ENCODE measurements at regions not wholly inside any gene's neighbourhood (a gene's known extent, or its start where the extent isn't known, plus 50 kb on each side); places are given as distances from the start of the nearest gene placed in this dataset.

DNA sequence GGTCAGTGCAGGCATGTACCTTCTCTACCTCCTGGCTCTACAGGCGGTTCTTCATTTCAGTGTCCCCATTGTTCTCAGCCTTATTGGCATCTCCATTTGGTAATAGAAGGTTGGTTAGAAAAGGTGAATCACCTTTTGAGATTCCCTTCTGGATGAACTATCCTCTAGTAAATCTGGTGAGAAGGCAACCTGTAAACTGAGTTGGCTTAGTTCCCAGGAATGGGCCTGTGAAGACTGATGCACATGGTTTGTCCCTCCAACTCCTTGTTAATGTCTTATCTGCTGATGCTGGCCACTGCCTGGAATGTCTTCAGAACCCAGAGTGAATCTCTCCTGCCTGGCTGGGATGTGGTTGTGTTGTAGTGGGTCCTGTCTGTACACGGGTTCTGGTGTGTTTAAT lies 143.4 kb upstream of the WDR1 start:
- 77 to 92% methylated on average over 2 of the region's 2 CpGs for WGBS, 2 donors
- no peaks in the 10 kb centered on the region for H3K4me1 ChIP-seq
- no peak overlapping the region for H3K4me3 ChIP-seq
- intact Hi-C loops (cut with DNase I): no loop called here
- H3K27me3 ChIP-seq: peaks cover 0 to 9% (median 0%) of the 10 kb centered on the region in 7 donors
- ATAC-seq (no peak), DNase-seq (no peak)
- no peaks in the 10 kb centered on the region for H3K9me3 ChIP-seq
- H3K36me3 ChIP-seq: no peaks in the 10 kb centered on the region
- TF ChIP-seq, protein P1, sequence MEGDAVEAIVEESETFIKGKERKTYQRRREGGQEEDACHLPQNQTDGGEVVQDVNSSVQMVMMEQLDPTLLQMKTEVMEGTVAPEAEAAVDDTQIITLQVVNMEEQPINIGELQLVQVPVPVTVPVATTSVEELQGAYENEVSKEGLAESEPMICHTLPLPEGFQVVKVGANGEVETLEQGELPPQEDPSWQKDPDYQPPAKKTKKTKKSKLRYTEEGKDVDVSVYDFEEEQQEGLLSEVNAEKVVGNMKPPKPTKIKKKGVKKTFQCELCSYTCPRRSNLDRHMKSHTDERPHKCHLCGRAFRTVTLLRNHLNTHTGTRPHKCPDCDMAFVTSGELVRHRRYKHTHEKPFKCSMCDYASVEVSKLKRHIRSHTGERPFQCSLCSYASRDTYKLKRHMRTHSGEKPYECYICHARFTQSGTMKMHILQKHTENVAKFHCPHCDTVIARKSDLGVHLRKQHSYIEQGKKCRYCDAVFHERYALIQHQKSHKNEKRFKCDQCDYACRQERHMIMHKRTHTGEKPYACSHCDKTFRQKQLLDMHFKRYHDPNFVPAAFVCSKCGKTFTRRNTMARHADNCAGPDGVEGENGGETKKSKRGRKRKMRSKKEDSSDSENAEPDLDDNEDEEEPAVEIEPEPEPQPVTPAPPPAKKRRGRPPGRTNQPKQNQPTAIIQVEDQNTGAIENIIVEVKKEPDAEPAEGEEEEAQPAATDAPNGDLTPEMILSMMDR (IDR thresholded peaks at IDR 0.05): no peak
- no peak overlapping the region for H3K27ac ChIP-seq

- intact Hi-C loops (cut with DNase I): no loop called here
- H3K4me1 ChIP-seq: no peaks in the 10 kb centered on the region
- DNase-seq (no peak), ATAC-seq (no peak)
- TF ChIP-seq, protein P1 (IDR thresholded peaks at IDR 0.05): no peak
- H3K27ac ChIP-seq: no peak overlapping the region
- no peak overlapping the region for H3K4me3 ChIP-seq
- H3K9me3 ChIP-seq: no peaks in the 10 kb centered on the region
- 64 to 66% methylated on average over 3 of the region's 3 CpGs for whole genome bisulfite sequencing, 2 donors
- no peaks in the 10 kb centered on the region for H3K36me3 ChIP-seq
- peaks cover 0 to 9% (median 0%) of the 10 kb centered on the region in 7 donors for H3K27me3 ChIP-seq
Observed at GRCh38 chr4:10256203-10256602, 139.6 kb upstream of the WDR1 start.

DNA sequence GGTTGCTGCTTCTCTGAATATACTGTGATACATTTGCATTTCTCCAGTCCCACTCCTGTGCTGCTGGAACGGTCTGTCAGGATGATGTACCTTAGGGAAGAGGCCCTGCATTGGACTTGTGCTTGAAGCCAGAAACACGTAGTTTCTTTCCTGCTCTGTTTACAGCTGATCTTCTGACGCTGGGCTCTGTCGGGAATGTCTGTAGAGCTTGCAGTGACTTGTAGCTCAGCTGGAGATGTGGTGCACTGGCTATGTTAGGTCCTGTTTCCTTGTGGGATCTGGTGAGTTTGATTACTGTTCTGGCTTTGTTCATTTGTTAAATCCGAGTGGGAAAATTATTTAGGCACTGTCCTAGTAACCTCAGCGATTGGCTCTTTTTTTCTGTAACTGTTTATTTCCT lies 137.2 kb upstream of the WDR1 start:
- Histone ChIP-seq H3K9me3 (no peaks in the 10 kb centered on the region), H3K36me3 (no peaks in the 10 kb centered on the region), H3K4me1 (no peaks in the 10 kb centered on the region), H3K27ac (no peak overlapping the region), H3K27me3 (peaks cover 0 to 11% (median 0%) of the 10 kb centered on the region in 7 donors), H3K4me3 (no peak overlapping the region)
- intact Hi-C loops (cut with DNase I): no loop called here
- WGBS, 2 donors: 78 to 82% methylated on average over 6 of the region's 6 CpGs
- TF ChIP-seq, protein P1 (IDR thresholded peaks at IDR 0.05): no peak
- ATAC-seq (no peak), DNase-seq (no peak)

- intact Hi-C loops (cut with DNase I): no loop called here
- Histone ChIP-seq H3K27ac (no peak overlapping the region), H3K4me3 (no peak overlapping the region), H3K4me1 (no peaks in the 10 kb centered on the region), H3K27me3 (peaks cover 0 to 18% (median 0%) of the 10 kb centered on the region in 7 donors), H3K36me3 (no peaks in the 10 kb centered on the region), H3K9me3 (no peaks in the 10 kb centered on the region)
- ATAC-seq (no peak), DNase-seq (no peak)
- TF ChIP-seq, protein P1 (IDR thresholded peaks at IDR 0.05): no peak
- 70 to 75% methylated on average over 7 of the region's 7 CpGs for WGBS, 2 donors
Observed at GRCh38 chr4:10245751-10246150, 129.2 kb upstream of the WDR1 start.
